22Rv1 (cell line): ENCODE measurements at regions not wholly inside any gene's neighbourhood (a gene's known extent, or its start where the extent isn't known, plus 50 kb on each side); places are given as distances from the start of the nearest gene placed in this dataset.
"Not testable (repeated sequence)": the region's sequence is repeated elsewhere in the genome, so short reads cannot be mapped to it uniquely, and the experiment has no call there.

ENCODE experiments used
- ZFX ChIP-seq: fragments of 450-650 bp; IDR thresholded peaks from 2 replicates; pipeline ENCODE4 v1.6.1; 2017; ENCODE audit warnings: antibody characterized with exemption, borderline replicate concordance
- TF ChIP-seq, protein P1 (sequence below): fragments of 450-650 bp; IDR thresholded peaks from 2 replicates; pipeline ENCODE4 v1.5.1; 2017; ENCODE audit warnings: mild to moderate bottlenecking

DNA sequence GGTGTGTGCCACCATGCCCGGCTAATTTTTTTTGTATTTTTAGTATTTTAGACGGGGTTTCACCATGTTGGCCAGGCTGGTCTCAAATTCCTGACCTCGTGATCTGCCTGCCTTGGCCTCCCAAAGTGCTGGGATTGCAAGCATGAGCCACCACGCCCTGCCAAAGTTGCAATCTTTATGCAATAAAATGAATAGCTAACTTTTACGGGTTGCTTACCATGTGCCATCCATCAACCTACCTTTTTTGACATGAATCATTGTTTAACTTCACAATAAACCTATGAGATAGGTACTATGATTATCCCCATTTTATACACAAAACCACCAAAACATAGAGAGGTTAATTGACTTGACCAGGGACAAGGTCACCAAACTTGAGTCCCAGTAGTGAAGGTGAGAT lies 118.8 kb upstream of the HAND1 start:
- TF ChIP-seq, protein P1, sequence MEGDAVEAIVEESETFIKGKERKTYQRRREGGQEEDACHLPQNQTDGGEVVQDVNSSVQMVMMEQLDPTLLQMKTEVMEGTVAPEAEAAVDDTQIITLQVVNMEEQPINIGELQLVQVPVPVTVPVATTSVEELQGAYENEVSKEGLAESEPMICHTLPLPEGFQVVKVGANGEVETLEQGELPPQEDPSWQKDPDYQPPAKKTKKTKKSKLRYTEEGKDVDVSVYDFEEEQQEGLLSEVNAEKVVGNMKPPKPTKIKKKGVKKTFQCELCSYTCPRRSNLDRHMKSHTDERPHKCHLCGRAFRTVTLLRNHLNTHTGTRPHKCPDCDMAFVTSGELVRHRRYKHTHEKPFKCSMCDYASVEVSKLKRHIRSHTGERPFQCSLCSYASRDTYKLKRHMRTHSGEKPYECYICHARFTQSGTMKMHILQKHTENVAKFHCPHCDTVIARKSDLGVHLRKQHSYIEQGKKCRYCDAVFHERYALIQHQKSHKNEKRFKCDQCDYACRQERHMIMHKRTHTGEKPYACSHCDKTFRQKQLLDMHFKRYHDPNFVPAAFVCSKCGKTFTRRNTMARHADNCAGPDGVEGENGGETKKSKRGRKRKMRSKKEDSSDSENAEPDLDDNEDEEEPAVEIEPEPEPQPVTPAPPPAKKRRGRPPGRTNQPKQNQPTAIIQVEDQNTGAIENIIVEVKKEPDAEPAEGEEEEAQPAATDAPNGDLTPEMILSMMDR: not testable (repeated sequence)
- not testable (repeated sequence) for TF ChIP-seq ZFX
